ENCODE measurements at regions not wholly inside any gene's neighbourhood (a gene's known extent, or its start where the extent isn't known, plus 50 kb on each side); places are given as distances from the start of the nearest gene placed in this dataset.

DNA sequence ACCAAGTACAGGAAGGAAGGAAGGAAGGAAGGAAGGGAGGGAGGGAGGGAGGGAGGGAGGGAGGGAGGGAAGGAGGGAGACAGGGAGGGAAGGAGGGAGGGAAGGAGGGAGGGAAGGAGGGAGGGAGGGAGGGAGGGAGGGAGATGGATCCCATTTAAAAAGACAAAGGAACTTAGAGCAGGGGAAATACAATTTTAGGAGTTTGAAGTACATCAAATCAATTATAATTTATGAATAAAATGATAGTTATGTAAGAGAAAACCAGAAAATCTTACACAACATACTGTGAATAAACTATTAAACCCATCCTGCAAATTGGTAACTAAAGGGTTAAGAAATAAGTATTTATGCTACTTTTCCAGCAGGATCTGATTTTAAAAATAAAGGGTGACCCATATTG lies 475.9 kb downstream of the HDGFL1 start:
- dilution Hi-C loops (cut with MboI; ENCODE audit: extremely low pct_ligation_motif_present, low sequenced_read_pairs) = no loop called here
- ChIA-PET CTCF (no interaction called here), POLR2A (no interaction called here)
- Histone ChIP-seq H3K4me3 (replicated peaks in 1 of 3; ENCODE audit: insufficient read depth in 1 of 3, low read depth in 1 of 3, low read length in 3 of 3) (no peak overlapping the region), H3K4me1 (ENCODE audit: control insufficient read depth, extremely low read depth, insufficient read depth, low read length) (no peaks in the 10 kb centered on the region), H3K27ac (ENCODE audit: insufficient read depth, low read depth, low read length) (no peak overlapping the region), H3K4me2 (ENCODE audit: insufficient read depth, low read length) (no peak overlapping the region), H3K27me3 (ENCODE audit: control insufficient read depth in 2 of 2, insufficient read depth in 2 of 2, low read length in 2 of 2) (no peaks in the 10 kb centered on the region), H2AFZ (ENCODE audit: low read depth, low read length) (no peak overlapping the region), H4K20me1 (replicated peaks; ENCODE audit: control insufficient read depth, extremely low read depth, insufficient read depth, low read length) (no peaks in the 10 kb centered on the region), H3K79me2 (ENCODE audit: control insufficient read depth, insufficient read depth, low read length) (no peaks in the 10 kb centered on the region), H3K36me3 (ENCODE audit: control insufficient read depth in 2 of 2, extremely low read depth in 1 of 2, insufficient read depth in 2 of 2, low read length in 2 of 2) (no peaks in the 10 kb centered on the region), H3K9me3 (replicated peaks; ENCODE audit: control insufficient read depth, insufficient read depth, low read length) (no peaks in the 10 kb centered on the region), H3K9ac (replicated peaks; ENCODE audit: extremely low read depth, insufficient read depth, low read length) (no peak overlapping the region), H3K9me1 (replicated peaks; ENCODE audit: control insufficient read depth, extremely low read depth, insufficient read depth, low read length) (no peaks in the 10 kb centered on the region)
- no TSS peak for BruUV-seq (replicated peaks)
- intact Hi-C loops (cut with micrococcal nuclease) = no loop called here
- no peak for DNase-seq (ENCODE audit: low read depth, low spot score)
- TF ChIP-seq MAX (IDR thresholded peaks at IDR 0.05; ENCODE audit: insufficient read depth, insufficient read length) = no peak
- no peak for TF ChIP-seq MYC (IDR thresholded peaks at IDR 0.05; ENCODE audit: low read depth, low read length)
- no peak for TF ChIP-seq FOS (IDR thresholded peaks at IDR 0.05; ENCODE audit: borderline replicate concordance, insufficient read depth, low read length)
- no peak for TF ChIP-seq EZH2 (IDR thresholded peaks at IDR 0.05; ENCODE audit: borderline replicate concordance, low read depth, low read length, severe bottlenecking)
- no peak for TF ChIP-seq JUN (IDR thresholded peaks at IDR 0.05; ENCODE audit: borderline replicate concordance, insufficient read depth, insufficient read length, low read depth)
- no peak for FAIRE-seq

- Histone ChIP-seq H3K36me3 (ENCODE audit: control insufficient read depth in 2 of 2, extremely low read depth in 1 of 2, insufficient read depth in 2 of 2, low read length in 2 of 2) (no peaks in the 10 kb centered on the region), H4K20me1 (replicated peaks; ENCODE audit: control insufficient read depth, extremely low read depth, insufficient read depth, low read length) (no peaks in the 10 kb centered on the region), H3K9ac (replicated peaks; ENCODE audit: extremely low read depth, insufficient read depth, low read length) (no peak overlapping the region), H3K79me2 (ENCODE audit: control insufficient read depth, insufficient read depth, low read length) (no peaks in the 10 kb centered on the region), H3K27me3 (ENCODE audit: control insufficient read depth in 2 of 2, insufficient read depth in 2 of 2, low read length in 2 of 2) (no peaks in the 10 kb centered on the region), H3K9me1 (replicated peaks; ENCODE audit: control insufficient read depth, extremely low read depth, insufficient read depth, low read length) (no peaks in the 10 kb centered on the region), H3K4me1 (ENCODE audit: control insufficient read depth, extremely low read depth, insufficient read depth, low read length) (no peaks in the 10 kb centered on the region), H3K9me3 (replicated peaks; ENCODE audit: control insufficient read depth, insufficient read depth, low read length) (no peaks in the 10 kb centered on the region), H2AFZ (ENCODE audit: low read depth, low read length) (no peak overlapping the region), H3K4me2 (ENCODE audit: insufficient read depth, low read length) (no peak overlapping the region), H3K4me3 (replicated peaks in 1 of 3; ENCODE audit: insufficient read depth in 1 of 3, low read depth in 1 of 3, low read length in 3 of 3) (no peak overlapping the region), H3K27ac (ENCODE audit: insufficient read depth, low read depth, low read length) (no peak overlapping the region)
- intact Hi-C loops (cut with micrococcal nuclease) = no loop called here
- no peak for DNase-seq (ENCODE audit: low read depth, low spot score)
- no peak for TF ChIP-seq CTCF (IDR thresholded peaks at IDR 0.05; ENCODE audit: extremely low read depth in 1 of 2, insufficient read depth in 1 of 2, low read depth in 1 of 2, low read length in 2 of 2)
- no peak for TF ChIP-seq GATA2 (IDR thresholded peaks at IDR 0.05; ENCODE audit: insufficient read depth, insufficient read length, low read depth, low read length)
- no peak for TF ChIP-seq POLR2A (IDR thresholded peaks at IDR 0.05; ENCODE audit: low read depth, low read length)
- no peak for TF ChIP-seq FOS (IDR thresholded peaks at IDR 0.05; ENCODE audit: borderline replicate concordance, insufficient read depth, low read length)
- no peak for TF ChIP-seq JUN (IDR thresholded peaks at IDR 0.05; ENCODE audit: borderline replicate concordance, insufficient read depth, insufficient read length, low read depth)
- TF ChIP-seq MAX (IDR thresholded peaks at IDR 0.05; ENCODE audit: insufficient read depth, insufficient read length) = no peak
- TF ChIP-seq POLR2AphosphoS5 (IDR thresholded peaks at IDR 0.05; ENCODE audit: insufficient read depth, low read depth, low read length) = no peak
- TF ChIP-seq MYC (IDR thresholded peaks at IDR 0.05; ENCODE audit: low read depth, low read length) = no peak
- no peak for TF ChIP-seq EZH2 (IDR thresholded peaks at IDR 0.05; ENCODE audit: borderline replicate concordance, low read depth, low read length, severe bottlenecking)
- CTCF ChIA-PET = no interaction called here
- FAIRE-seq = no peak
- dilution Hi-C loops (cut with MboI; ENCODE audit: extremely low pct_ligation_motif_present, low sequenced_read_pairs) = no loop called here
- POLR2A ChIA-PET = no interaction called here
- BruUV-seq (replicated peaks) = no TSS peak
These were observed 486.2 kb downstream of the HDGFL1 start for GRCh38 chr6:23055523-23055922.
